Keratinocyte (primary cell): ENCODE measurements at regions not wholly inside any gene's neighbourhood (a gene's known extent, or its start where the extent isn't known, plus 50 kb on each side); places are given as distances from the start of the nearest gene placed in this dataset.

Source experiments
- CTCF ChIP-seq, 3 experiments: IDR thresholded peaks in 1 of 3; conservative IDR thresholded peaks in 1 of 3; optimal IDR thresholded peaks in 1 of 3; 2 replicates in 2 of 3; 3 replicates in 1 of 3; pipeline versions ENCODE3 to v1.5.1; 2011; ENCODE audit warnings: low read length in 3 of 3, mild to moderate bottlenecking in 3 of 3, moderate library complexity in 2 of 3, control low read depth in 1 of 3, inconsistent platforms in 1 of 3; ENCODE audit not compliant: insufficient read depth in 2 of 3; ENCODE audit errors: extremely low read depth in 1 of 3
- EZH2 ChIP-seq: IDR thresholded peaks from one replicate; pipeline ENCODE4 v1.6.1; 2012; ENCODE audit warnings: inconsistent platforms, mild to moderate bottlenecking, low read length, moderate library complexity

- TF ChIP-seq CTCF (optimal IDR thresholded peaks at IDR 0.05 in 1 of 3, IDR thresholded peaks at IDR 0.05 in 1 of 3, conservative IDR thresholded peaks at IDR 0.05 in 1 of 3; ENCODE audit: extremely low read depth in 1 of 3, insufficient read depth in 2 of 3, low read length in 3 of 3) = no peak
- TF ChIP-seq EZH2 = no peak
Measured at GRCh38 chr3:22103423-22103822, 352.4 kb upstream of the ZNF385D start.
